GM12875 (cell line): ENCODE measurements at regions not wholly inside any gene's neighbourhood (a gene's known extent, or its start where the extent isn't known, plus 50 kb on each side); places are given as distances from the start of the nearest gene placed in this dataset.

ENCODE experiments used
- H3K4me3 ChIP-seq: one replicate; pipeline ENCODE4 v1.5.1; 2011; ENCODE audit warnings: low read depth, low read length, control low read depth
- CTCF ChIP-seq: IDR thresholded peaks from 2 replicates; pipeline ENCODE4 v1.5.1; 2011; ENCODE audit warnings: low read depth, mild to moderate bottlenecking, control low read depth, inconsistent platforms, low read length, moderate library complexity, borderline replicate concordance; ENCODE audit not compliant: insufficient read depth

- H3K4me3 ChIP-seq, result no peak overlapping the region
- no peak for TF ChIP-seq CTCF
These were observed 95.0 kb upstream of the BOD1 start for GRCh38 chr5:173711466-173711865.

DNA sequence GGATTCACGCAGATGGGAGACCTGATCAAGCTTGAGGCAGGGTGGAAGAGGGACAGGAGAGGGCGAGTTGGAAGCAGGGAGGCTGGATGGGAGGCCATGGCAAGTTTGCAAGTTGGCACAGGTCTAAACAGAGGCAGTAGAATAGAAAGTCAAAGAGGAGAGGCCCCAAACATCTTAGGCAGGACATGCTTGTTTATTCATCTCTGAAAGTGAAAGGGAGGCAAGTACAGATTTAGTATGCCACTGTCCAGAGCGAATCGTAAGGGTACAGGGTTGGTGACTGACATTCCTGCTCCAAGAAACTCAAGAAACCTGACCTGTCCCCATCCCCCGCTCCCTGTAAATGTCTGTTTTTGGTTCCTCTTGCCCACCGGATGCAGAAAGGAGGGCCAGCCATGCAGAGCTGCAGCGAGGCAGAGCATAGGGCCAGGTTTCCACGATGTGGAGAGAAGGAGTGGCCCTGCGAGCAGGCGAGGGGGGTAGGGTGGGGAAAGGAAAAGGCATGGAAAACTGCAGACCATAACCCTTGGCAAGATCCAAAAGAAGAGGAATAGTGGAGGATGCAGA is 96.2 kb upstream of the BOD1 start:
- no peak for TF ChIP-seq CTCF
- no peak overlapping the region for H3K4me3 ChIP-seq

DNA sequence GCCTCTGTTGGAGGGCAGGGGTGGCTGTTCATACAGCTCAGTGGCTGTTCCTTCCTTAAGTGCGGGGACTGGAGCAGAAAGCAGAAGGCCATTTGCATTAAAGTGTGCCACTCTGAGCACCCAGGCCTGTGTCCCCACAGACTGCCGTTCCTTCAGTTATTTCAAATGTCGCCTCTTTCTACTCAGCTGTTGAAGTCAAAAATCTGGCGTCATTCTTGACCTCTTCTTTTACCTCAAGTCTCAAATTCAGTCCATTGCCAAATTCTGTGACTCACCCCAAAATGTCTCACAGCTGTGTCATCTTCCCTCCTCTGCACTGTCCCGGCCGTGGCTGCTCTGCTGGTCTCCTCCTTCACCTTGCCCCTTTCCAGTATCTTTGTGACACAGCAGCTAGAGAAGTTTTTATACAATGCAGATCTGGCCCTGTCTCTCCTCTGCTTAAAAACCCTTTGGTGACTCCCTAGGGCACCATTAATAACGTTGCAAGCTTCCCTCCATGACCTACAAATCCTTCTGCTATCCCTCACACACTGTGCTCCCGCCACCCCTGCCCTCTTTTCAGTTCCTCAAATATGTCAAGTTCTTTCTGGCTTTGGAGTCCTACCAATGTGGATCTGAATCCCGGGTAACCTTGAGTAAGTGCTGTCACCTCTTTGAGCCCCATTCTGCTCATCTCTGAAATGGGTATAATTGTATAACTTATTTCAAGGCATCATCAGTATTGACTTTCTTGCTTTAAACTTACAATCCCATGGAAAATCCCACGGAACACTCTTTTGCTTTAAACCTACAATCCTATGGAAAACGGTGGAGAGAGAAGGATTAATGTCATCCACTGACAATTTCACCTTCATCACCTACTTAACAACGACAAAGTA is 98.3 kb upstream of the BOD1 start:
- no peak overlapping the region for H3K4me3 ChIP-seq
- no peak for TF ChIP-seq CTCF

- no peak overlapping the region for H3K4me3 ChIP-seq
- TF ChIP-seq CTCF, result no peak
These were observed 99.2 kb upstream of the BOD1 start for GRCh38 chr5:173715607-173716006.

- no peak for TF ChIP-seq CTCF
- H3K4me3 ChIP-seq, result no peak overlapping the region
These were observed 99.7 kb upstream of the BOD1 start for GRCh38 chr5:173716058-173716682.

- no peak overlapping the region for H3K4me3 ChIP-seq
- TF ChIP-seq CTCF, result no peak
These were observed 101.5 kb upstream of the BOD1 start for GRCh38 chr5:173717959-173718358.

GRCh38 chr5:173718469-173718868 is 102.0 kb upstream of the BOD1 start:
- no peak for TF ChIP-seq CTCF

More at GRCh38 chr5:173718469-173718868, 102.0 kb upstream of the BOD1 start:
- no peak overlapping the region for H3K4me3 ChIP-seq
